ENCODE measurements at regions not wholly inside any gene's neighbourhood (a gene's known extent, or its start where the extent isn't known, plus 50 kb on each side); places are given as distances from the start of the nearest gene placed in this dataset.

GRCh38 chr13:59447031-59447430 is 716.7 kb downstream of the DIAPH3 start:
- no peak for DNase-seq (ENCODE audit: low read depth in 2 of 2)

DNA sequence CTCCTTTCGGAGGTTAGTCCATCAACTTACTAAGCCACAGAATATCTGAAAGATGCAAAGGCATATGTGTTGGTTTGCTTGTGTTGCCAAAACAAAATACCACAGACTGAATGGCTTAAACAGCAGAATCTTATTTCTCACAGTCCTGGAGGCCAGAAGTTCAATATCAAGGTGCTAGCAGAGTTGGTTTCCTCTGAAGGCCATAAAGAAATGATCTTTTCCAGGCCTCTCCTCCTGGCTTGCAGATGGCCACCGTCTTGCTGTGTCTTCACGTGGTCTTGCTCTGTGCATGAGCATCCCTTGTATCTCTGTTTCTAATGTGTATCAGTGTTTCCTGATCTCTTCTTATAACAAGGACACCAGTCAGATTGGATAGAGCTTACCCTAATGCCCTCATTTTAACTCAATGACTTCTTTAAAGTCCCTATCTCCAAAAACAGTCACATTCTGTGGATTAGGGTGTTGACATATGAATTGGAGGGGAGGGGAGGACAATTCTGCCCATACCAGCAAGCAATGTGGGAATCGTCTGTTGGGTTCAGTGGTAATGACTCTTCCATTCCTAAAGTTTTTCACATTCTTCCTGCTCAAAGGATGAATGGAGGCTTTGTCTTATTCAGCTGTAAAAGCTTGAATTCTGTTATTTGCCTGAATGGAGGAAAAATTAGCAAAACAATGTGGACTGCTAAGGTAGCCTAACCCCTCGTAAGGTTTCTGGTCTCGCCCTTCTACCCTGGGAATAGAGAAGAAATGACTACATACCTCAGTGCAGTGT is 715.7 kb downstream of the DIAPH3 start:
- DNase-seq (ENCODE audit: low read depth in 2 of 2): no peak

- no peak for DNase-seq (ENCODE audit: low read depth in 2 of 2)
Measured at GRCh38 chr13:59449750-59450149, 714.0 kb downstream of the DIAPH3 start.

GRCh38 chr13:59450229-59450628 is 713.5 kb downstream of the DIAPH3 start:
- no peak for DNase-seq (ENCODE audit: low read depth in 2 of 2)

- no peak for DNase-seq (ENCODE audit: low read depth in 2 of 2)
Measured at GRCh38 chr13:59451236-59451635, 712.5 kb downstream of the DIAPH3 start.

DNA sequence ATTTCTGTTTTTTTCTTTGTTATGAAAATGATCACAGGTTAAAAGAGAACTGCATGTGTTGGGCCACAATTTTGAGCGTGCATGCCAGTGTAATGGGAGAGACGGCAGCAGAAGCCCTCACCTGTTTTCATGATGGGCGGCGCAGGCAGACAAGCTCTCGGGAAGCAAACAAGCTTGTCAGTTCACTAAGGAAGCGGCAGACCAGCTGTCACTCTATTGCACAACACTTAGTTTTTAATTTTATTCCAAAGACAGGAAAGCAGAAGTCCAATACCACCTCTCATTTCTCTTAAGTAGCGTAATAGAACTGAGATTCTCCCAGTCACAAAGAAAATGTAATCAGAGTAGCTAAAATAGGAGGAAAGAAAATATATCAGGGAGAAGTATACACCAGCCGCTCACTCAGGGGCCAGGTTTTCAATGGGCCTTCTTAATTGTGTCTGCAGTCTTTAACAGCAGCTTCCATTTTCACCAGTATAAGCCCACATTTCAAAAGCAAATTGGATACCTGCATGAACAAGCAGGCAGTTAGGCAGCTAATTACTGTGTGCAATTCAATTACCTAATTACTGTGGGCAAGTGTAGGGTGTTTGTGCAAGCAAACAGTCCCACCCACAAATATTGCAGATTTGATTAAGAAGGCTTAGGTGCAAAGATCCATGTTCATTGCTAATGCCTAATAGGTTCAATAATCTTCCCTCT is 711.4 kb downstream of the DIAPH3 start:
- no peak for DNase-seq (ENCODE audit: low read depth in 2 of 2)

- no peak for DNase-seq (ENCODE audit: low read depth in 2 of 2)
Measured at GRCh38 chr13:59458908-59459579, 704.7 kb downstream of the DIAPH3 start.

DNA sequence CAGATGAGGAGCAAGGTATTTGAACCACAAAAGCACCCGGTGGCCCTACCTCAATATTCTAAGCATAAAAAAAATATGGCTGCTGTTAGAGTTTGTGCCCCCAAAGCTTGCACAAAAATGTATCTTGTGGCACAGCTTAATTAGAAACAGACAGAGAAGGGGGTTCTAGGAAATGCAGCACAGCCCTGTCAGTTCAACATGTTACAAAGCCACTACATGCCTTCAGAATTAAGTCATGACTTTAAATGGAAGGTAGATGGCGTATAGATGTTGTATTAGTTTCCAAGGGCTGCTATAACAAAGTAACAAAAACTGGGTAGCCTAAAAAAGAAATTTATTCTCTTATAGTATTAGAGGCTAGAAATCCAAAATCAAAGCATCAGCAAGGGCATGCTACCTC is 703.8 kb downstream of the DIAPH3 start:
- DNase-seq (ENCODE audit: low read depth in 2 of 2): no peak

- no peak for DNase-seq (ENCODE audit: low read depth in 2 of 2)
Measured at GRCh38 chr13:59461411-59461810, 702.3 kb downstream of the DIAPH3 start.

GRCh38 chr13:59463023-59463422 is 700.7 kb downstream of the DIAPH3 start:
- DNase-seq (ENCODE audit: low read depth in 2 of 2): no peak

- no peak for DNase-seq (ENCODE audit: low read depth in 2 of 2)
Measured at GRCh38 chr13:59464926-59465325, 698.8 kb downstream of the DIAPH3 start.

- no peak for DNase-seq (ENCODE audit: low read depth in 2 of 2)
Measured at GRCh38 chr13:59468396-59468795, 695.3 kb downstream of the DIAPH3 start.

GRCh38 chr13:59471106-59471505 is 692.6 kb downstream of the DIAPH3 start:
- DNase-seq (ENCODE audit: low read depth in 2 of 2): no peak

DNA sequence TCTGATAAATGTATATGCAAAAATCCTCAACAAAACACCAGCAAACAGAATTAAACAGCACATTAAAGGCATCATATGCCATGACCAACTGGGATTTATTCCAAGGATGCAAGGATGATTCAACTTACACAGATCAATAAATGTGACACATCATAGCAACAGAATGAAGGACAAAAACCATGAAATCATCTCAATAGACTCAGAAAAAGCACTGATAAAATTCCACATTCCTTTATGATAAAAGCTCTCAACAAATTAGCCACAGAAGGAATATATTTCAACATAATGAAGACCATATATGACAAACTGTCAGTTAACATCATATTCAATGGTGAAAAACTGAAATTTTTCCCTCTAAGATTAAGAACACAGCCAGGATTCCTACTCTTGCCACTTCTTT is 691.6 kb downstream of the DIAPH3 start:
- no peak for DNase-seq (ENCODE audit: low read depth in 2 of 2)

DNA sequence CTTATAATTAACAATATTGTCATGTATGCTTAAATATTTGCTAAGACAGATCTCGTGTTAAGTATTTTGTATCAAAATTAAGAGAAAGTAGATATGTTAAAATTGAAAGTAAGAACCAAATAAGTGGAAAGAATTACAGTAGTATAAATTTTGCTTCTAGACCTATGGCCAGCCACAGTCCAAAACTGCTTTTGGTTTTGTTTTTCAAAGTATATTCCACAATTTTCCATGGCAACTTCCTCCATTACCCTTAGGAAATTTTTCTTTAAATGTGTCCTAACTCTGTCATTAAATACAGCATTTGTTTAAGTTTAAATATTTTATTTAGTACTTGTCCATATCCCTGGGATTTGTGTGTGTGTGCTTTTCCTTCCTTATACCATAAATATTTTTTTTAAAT is 689.0 kb downstream of the DIAPH3 start:
- DNase-seq (ENCODE audit: low read depth in 2 of 2): no peak

DNA sequence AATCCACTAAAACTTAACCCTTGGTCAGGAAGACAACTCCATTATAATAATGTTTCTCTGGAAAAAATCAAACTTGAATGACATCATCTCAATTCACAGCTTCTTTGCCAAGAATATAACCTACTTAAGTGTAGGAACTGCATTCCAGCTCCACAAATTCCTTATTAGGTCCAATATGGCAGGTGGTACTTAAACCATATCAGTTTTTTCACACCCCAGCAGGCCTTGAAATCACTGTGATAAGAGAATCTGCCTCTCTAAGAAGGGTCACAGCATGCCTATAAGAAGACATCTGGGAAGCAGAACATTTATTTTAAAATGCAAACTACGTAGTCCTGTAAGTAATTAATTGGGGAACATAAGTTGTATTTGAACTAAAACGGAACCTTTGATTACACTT is 687.8 kb downstream of the DIAPH3 start:
- no peak for DNase-seq (ENCODE audit: low read depth in 2 of 2)

- DNase-seq (ENCODE audit: low read depth in 2 of 2): no peak
Measured at GRCh38 chr13:59476366-59476765, 687.4 kb downstream of the DIAPH3 start.

GRCh38 chr13:59477011-59477410 is 686.7 kb downstream of the DIAPH3 start:
- DNase-seq (ENCODE audit: low read depth in 2 of 2): no peak

GRCh38 chr13:59478908-59479307 is 684.8 kb downstream of the DIAPH3 start:
- no peak for DNase-seq (ENCODE audit: low read depth in 2 of 2)

DNA sequence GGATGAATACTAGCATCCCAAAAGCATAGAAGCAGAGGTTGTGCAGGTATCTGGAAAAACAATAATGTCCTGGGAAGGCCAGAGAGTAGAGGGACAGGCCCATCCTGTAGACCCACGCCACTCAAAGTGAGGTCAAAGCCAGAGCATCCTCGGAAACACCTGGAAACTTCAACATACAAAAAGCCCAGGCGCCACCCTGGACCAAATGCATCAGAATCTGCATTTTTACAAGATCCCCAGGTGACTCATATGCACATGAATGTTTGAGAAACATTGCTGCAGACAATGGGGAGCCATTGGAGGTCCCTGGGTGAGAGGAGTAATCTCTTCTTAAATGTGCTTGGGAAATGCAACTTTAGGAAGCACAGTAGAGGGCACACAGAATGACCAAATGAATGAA is 684.1 kb downstream of the DIAPH3 start:
- DNase-seq (ENCODE audit: low read depth in 2 of 2): no peak

- no peak for DNase-seq (ENCODE audit: low read depth in 2 of 2)
Measured at GRCh38 chr13:59480396-59481259, 683.1 kb downstream of the DIAPH3 start.

Data from stimulated activated CD8-positive, alpha-beta memory T cell treated with anti-CD3 and anti-CD28 coated beads, Interleukin-15, amount 100 ng/mL, for 48 hours (primary cell).